ENCODE measurements at regions not wholly inside any gene's neighbourhood (a gene's known extent, or its start where the extent isn't known, plus 50 kb on each side); places are given as distances from the start of the nearest gene placed in this dataset.

- no peak for DNase-seq (ENCODE audit: low read depth)
- TF ChIP-seq CTCF (IDR thresholded peaks at IDR 0.05; ENCODE audit: low read length, missing control alignments): no peak
- no peak overlapping the region for H3K4me3 ChIP-seq (replicated peaks; ENCODE audit: low read depth, low read length)
These were observed 137.7 kb upstream of the CRHR1 start for GRCh38 chr17:45646288-45646988.

- TF ChIP-seq CTCF (IDR thresholded peaks at IDR 0.05; ENCODE audit: low read length, missing control alignments): no peak
- no peak for DNase-seq (ENCODE audit: low read depth)
- no peak overlapping the region for H3K4me3 ChIP-seq (replicated peaks; ENCODE audit: low read depth, low read length)
These were observed 135.5 kb upstream of the CRHR1 start for GRCh38 chr17:45648642-45649041.

GRCh38 chr17:45649796-45650195 lies 134.3 kb upstream of the CRHR1 start:
- TF ChIP-seq CTCF (IDR thresholded peaks at IDR 0.05; ENCODE audit: low read length, missing control alignments): no peak
- H3K4me3 ChIP-seq (replicated peaks; ENCODE audit: low read depth, low read length): no peak overlapping the region
- DNase-seq (ENCODE audit: low read depth): no peak

- TF ChIP-seq CTCF (IDR thresholded peaks at IDR 0.05; ENCODE audit: low read length, missing control alignments): no peak
- no peak overlapping the region for H3K4me3 ChIP-seq (replicated peaks; ENCODE audit: low read depth, low read length)
- DNase-seq (ENCODE audit: low read depth): no peak
These were observed 133.6 kb upstream of the CRHR1 start for GRCh38 chr17:45650561-45650960.

GRCh38 chr17:45651145-45651709 lies 132.9 kb upstream of the CRHR1 start:
- no peak for DNase-seq (ENCODE audit: low read depth)
- H3K4me3 ChIP-seq (replicated peaks; ENCODE audit: low read depth, low read length): no peak overlapping the region
- TF ChIP-seq CTCF (IDR thresholded peaks at IDR 0.05; ENCODE audit: low read length, missing control alignments): no peak

GRCh38 chr17:45653616-45654015 lies 130.5 kb upstream of the CRHR1 start:
- no peak for TF ChIP-seq CTCF (IDR thresholded peaks at IDR 0.05; ENCODE audit: low read length, missing control alignments)
- no peak overlapping the region for H3K4me3 ChIP-seq (replicated peaks; ENCODE audit: low read depth, low read length)
- no peak for DNase-seq (ENCODE audit: low read depth)

All from fibroblast of pulmonary artery (primary cell).